CD4-positive, alpha-beta T cell treated with Interleukin-17A for 4 hours (primary cell): ENCODE measurements at regions not wholly inside any gene's neighbourhood (a gene's known extent, or its start where the extent isn't known, plus 50 kb on each side); places are given as distances from the start of the nearest gene placed in this dataset.
"Not testable (repeated sequence)": the region's sequence is repeated elsewhere in the genome, so short reads cannot be mapped to it uniquely, and the experiment has no call there.

Source experiments
- DNase-seq: peaks from one replicate; pipeline ENCODE4 v3.0.0-alpha.2; 2020; ENCODE audit warnings: mixed read lengths

DNA sequence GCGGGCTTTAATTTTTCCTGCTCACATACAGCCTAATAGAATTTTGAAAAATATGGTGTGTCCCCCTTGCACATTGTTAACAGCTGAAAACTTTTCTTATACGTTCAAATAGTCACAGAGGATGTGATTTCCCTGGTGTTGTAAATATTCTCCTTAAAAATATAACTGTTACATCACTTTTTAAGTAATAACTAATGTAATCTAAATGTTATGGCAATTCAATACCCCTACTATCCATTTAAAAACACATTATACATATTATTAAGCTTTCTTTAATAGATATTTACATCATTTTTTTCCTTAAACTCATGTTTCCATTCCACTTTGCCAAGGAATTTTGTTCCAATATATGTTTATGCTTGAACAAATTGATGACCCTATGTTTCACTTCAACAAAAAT is 85.5 kb upstream of the S1PR1 start:
- DNase-seq, result no peak

DNA sequence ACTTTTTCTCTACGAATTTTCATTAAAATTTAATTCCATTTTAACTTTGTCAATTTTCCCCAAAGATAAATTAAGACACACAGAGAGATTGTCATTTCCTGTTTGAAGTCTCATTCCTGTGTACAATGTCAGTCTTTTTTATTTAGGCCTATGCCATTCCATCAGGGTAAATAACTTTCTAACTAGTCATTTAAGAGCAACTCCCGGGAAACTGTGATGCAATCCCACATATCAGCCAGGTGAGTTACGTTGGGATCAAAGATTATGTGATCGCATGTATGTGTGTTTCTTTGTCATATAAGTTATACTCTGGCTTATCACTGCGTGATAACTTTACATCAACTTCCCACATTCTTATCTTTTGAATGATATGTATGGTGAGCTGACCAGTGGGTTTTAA is 86.1 kb upstream of the S1PR1 start:
- DNase-seq, result no peak

DNA sequence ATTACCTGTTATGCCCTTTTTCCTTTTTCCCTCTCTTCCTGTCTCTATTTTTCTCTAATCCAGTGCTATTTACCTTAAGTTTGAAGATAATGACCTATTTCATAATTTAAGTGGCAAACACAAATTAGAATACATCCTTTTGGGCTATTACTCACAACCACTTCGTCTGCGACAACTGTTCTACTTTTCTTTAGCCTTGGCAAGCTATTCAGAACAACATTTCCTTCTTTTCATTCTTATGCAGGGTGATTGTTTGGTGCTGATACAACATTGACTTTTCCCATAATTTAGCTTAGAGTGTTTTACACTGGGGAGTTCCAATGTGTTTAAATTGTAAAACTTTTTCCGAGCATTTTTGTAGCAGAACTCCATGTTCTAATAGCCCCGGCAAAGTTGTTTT is 86.6 kb upstream of the S1PR1 start:
- DNase-seq, result no peak

DNA sequence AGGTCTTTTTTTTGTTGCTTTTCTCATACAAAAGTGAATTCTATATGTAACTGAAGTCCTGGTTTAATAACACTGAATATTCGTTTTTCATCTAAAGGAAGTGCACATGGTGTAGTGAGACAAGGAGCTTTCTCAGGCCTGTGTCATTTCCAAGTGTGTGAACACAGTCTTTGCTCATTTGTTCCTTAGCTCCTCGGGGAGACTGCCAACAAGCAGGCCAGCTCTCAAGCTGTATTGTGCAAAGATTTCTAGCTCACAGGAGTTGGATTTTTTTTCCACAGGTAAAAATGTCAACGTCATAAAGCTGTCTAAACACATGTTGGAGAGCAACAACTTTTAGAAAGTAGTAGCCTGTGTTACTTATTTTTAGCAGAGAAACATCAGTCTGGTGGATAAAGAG is 87.8 kb upstream of the S1PR1 start:
- DNase-seq, result no peak

DNA sequence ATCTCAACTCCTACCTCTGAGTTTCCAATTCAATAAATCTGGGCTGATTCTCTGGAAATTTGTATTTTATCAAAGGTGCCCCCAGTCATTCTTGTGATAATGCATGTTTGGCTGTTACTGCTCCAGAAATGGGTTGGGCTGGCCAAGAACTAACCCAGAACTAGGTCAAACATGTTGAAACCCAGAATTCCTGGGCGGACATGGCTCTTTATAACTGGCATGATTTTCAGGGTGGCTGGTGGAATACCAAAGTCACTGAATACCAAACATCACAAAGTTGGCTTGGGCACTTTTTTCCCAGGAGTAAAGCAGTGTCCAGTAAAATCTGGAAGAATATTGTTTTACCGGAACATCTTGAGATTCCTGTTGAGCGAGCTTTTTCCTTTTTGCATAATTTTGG is 89.4 kb upstream of the S1PR1 start:
- DNase-seq, result no peak

DNA sequence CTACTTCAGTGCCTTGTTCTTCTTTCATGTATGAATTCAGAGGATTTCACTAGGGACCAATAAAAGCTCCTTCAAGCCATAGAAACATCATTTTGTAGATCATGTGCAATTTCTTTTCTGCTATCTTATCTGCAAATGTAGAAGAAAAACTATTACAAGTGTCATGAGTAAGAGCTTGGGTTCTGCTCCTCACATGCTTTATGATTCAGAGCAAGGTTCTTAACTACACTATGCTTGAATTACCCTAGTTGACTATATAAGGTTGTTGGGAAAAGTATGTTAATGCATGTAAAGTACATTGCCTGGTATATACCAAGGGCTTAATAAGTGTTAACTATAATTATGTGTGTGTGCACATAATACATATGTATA is 91.4 kb upstream of the S1PR1 start:
- DNase-seq, result no peak

DNA sequence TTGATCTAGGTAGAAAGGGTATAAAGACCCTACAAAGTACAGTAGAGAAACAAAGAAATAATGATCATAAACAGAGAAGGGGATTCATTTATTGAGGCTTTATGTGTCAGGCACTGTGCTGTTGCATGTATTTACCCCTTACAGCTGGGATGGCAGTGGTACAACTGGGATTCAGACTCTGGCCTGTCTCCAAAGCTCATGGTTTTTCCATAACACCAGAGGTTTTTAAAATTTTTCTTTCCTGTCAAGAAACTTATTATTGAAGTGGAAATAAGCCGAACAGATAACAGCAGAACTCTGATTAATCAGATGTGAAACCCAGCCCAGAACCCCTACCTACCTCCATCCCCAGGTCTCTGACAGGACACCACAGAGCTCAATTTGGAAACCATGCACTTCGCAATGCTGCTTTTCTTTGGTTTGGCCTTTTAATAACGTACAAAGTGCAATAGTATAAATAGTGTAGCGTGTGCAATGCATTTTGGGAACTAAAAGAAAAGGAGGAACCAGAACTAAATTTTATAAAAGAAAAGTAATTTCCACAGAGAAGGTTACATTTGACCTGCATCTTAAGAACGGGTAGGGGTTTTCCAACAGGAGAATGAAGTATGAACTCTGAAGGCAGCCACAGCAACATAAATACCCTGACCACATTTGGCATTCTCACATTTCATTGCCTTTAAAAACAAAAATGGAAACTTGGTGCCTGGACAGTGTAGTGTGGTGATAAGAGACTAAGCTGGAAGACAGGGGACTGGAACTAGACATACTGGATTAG is 92.0 kb upstream of the S1PR1 start:
- DNase-seq, result no peak

DNA sequence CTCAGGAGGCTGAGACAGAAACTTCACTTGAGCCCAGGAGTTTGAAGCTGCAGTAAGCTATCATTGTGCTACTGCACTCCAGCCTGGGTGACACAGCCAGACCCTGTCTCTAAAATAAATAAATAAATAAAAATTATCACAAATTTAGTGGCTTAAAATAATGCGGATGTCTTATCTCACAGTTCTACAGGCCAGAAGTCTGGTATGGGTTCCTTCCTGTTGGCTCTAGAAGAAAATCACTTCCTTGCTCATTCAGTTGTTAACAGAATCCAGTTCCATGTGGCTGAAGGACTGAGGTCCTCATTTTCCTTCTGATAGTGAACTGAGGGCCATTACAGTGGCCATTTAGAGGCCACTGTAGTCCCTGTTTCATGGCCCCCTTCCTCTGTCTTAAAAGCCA is 94.6 kb upstream of the S1PR1 start:
- no peak for DNase-seq

DNA sequence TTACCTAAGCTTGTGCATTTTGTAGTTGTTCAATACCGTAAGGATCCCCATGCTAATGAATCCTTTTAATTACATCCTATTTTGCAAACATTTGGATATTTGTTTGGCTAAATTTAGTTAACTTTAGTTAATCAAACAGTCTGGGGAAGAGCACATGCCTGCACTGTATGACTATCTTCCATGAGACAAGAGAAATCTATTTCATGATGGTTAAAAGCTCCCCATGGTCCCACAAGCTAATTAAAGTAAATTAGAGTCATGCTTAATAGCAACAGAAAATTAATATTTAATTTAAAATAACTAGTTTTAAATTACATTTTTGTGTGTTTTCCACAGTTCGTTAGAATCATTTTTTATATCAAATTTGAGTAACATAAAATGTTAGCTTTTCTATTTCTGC is 95.4 kb upstream of the S1PR1 start:
- DNase-seq, result no peak

DNA sequence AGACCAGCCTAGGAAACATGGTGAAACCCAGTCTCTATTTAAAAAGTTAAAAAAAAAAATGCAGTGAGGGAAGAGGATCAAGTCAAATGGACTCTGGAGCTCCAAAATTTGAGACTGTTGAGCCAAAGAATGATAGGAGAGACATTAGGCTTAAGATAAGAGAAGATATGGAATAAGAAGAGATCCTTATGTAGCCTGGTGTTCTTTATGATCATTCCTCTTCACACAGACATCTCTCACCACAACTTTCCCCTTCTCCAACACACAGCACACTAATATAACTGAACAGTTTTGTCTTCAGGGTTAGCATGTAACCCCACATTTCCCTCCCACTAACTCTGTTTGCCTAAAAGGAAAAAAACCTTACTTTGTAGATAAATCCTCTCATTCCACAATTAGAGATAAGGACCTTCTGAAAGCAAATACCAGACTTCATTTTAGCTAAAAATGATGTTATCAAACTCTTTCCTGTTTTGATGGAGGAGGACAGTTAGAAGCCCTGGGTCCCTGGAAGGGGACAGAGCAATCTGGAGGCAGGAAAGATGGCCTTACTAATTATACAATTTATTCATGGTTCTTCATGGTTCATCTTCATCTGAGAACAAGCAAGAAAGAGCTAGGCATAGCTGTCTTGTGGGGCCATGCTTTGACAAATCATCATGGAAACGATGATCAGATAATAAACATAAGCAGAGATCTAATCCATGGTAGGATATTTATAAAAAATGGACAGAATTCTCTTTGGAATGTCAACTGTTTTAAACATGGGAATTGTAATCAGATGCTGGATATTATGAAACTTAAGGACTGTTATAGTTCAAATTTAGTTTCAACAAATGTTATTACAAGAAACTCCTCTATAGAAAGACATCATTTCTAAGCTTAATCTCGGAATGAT is 96.7 kb upstream of the S1PR1 start:
- no peak for DNase-seq

DNA sequence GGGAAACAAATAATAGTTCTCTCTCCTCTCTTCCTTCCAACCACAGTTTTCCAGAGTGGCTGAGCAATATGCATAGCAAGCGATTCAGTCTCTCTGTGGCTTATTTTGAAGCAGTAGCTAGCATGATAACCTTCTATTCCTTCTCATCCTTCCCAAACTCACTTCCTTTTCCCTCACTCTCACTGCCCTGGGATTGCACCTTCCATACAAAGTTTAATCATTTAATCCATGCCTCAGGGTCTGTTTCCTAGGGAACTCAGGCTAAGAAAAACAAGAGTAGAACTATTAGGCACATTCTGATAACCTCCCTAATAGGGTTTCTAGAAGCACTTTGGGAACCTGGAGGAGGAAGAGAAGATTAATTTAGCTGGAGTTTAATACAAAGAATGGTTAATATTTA is 97.7 kb upstream of the S1PR1 start:
- no peak for DNase-seq

DNA sequence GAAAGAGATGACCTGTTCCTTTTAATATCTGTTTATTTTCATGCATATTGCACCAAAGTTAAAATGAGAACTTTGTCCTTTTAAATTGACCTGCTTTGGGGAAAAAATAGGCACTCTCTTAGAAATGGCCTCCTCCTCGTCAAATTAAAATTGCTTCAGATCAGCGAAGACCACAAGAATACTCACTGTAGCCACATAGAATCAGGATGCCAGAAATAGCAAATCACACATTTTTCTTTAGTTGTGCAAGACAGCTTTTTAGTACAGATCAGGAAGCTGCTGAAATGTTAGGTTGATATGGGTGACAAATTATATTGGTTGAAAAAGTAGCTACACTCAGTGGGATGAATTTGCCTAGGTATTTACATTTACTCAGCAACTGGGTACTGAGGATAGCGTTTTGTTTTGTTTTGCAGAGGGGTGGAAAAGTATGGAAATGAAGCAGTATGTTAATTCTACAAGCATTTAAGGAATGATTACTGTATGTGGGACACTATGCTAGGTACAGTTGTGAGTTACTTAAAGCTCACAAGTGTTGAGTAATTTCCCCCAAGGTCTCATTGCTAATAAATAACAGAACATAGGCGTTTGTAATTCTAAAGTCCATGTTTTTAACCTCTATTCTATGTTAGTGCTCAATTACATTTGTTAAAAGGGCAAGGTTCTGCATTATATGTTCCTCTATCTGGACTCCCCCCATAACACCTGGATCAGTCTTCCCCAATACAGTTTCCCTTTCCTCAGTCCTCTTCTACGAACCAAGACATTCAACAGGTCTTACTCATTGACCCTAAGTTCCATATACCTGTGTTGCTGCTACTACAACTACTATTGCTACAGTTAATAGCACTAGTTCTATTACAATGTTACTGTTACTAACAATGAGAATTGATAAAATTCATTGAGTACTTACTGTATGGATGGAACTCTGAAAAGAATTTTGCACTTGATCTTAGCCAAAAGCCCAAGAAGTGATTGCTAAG is 99.4 kb upstream of the S1PR1 start:
- no peak for DNase-seq

DNA sequence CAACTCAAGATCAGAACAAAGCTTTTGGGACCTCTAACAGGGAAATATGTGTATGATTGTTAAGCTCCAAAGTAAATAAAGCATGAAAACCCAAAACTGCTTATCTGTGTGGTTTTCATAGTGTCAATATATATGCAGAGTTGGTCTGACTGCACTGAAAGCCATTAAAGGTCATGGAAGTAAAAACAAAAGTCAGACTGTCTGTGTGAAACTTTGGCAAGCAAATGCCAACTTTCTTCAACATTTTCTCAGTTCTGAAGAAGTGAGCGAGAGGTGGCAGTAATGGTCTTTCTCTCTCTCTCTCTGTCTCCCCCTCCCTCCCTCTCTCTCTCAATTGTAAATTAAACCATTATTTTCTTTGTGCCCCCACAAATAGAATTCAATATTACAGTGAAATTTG is 100.1 kb upstream of the S1PR1 start:
- DNase-seq, result peak; percentile 57

DNA sequence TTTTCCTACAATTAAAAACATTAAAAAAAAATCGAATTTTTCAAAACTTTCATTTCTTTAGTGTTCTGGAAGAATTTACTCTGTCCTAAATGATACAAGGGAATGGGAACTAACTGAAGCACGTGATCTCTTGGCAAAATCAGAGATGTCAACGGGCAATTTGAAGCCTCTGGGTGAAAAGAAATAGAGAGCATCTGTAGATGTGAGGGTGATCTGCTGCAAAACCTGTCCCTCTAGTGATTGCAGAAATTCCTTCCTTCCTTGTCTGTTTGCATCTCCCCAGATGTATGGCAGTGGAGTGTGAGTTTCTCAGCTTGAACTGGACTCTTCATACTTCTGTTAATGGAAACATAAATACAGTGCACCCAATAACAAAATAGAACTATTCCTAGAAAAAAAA is 100.5 kb upstream of the S1PR1 start:
- DNase-seq, result no peak

DNA sequence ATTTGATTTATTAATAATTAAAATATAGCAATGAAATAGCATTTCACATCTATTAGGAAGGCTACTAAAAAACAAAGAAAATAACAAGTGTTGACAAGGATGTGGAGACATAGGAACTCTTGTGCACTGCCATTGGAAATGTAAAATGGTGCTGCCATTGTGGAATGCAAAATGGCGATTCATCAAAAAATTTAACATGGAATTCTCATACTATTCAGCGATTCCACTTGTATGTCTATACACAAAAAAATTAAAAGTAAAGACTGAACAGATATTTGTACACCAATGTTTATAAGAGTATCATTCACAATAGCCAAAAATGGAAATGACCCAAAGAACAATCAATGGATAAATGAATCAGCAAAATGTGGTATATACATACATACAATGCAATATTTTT is 101.3 kb upstream of the S1PR1 start:
- DNase-seq, result no peak

DNA sequence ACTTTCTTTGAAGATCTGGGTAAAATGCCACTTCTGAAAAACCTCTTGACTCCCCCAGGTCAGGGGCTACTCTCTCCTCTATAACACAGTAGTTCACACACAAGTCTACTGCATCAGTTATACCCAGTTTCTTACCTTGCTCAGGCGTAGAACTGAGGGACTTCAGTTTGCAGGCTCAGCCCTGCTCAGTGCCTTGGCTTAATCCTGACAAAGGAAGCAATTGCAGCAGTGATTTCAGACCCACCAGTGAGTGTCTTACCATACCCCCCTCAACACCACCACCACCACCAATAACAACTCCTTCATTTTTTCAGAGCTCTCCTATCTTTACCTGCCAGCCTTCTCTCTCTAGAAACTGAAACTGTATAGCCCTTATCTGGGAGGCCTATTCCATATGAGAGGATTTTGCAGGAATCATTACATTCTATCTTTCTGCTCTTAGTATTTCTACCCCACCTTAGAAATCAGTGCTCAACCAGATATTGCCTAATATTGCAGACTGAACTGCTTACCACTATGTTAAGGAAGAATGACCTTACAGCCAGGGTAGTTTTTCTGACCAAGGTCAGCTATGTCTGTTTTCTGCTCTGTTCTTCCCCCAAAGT is 105.5 kb upstream of the S1PR1 start:
- no peak for DNase-seq

DNA sequence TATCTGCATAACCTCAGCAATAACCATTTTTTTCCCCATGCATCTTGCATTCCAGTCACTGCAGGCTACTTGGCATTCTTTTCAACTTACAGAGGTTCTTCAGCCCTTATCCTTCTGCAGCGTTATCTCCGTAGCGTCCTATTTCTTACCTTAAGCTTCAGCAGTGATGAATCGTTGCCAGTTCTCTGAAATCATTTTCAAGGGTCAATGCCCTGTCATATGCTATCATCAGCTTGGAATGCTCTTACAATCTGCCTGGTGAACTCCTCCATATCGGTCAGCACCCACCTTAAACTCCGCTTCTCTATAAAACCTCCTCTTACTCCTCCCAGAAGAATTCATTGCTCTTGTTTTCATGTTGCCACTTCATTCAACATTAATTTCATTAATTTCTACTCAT is 105.1 kb upstream of the DPH5 start:
- no peak for DNase-seq

DNA sequence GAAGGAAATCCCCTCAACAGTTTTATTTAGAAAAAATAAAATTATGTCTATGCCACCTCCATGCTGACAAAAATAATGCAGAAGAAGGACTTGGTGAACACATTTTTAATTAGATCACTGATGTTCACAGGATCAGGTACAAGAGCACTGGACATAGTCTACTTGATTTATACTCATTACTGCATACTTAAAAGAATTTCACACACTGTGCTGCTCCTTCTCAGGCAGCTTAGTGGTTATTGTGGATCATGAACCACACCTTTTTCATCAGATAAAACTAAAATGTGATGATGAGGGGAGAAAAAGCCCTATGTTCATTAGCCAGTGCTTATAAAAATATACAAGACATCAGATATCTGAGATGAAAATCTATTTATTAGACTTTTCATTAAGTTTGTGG is 103.3 kb upstream of the DPH5 start:
- no peak for DNase-seq

DNA sequence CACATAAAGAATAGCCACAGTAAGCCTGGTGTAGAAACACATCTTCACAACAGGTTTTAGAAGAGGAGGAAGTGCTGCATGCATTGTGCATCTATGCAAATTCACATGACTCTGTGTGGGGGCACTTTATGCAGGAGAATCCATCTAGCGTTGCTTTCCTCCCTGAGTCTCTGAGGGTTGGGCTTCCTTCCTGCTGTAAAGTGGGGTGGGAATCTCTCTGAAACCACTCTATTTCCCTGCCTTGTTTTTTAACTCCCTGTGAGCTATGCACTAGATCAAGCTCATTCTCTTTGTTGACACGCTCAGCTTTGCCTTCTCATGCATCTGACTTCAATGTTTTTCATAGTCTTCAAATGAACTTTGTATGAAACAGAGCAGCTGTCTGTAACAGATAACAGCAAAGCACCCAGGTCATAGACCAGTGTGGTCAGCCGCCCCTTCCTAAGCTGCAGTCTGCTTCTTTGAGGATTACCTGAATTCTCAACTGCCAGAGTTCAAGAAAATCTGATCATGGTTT is 102.7 kb upstream of the DPH5 start:
- peak; percentile 63 for DNase-seq

DNA sequence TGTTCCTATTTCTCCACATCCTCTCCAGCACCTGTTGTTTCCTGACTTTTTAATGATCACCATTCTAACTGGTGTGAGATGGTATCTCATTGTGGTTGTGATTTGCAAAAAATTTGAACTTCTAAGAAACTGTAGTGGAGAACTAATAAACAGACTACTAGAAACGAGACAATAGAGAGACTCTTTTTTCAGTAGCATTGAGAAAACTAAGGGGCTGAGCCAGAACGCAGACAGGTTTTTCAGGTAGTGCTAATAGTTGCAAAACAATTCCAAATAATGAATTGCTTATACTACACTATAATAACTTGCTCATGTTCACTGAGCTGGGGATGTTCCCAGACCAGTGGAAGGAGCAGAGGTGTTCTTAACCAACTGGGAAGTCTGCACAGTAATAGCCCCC is 98.8 kb upstream of the DPH5 start:
- DNase-seq, result no peak

DNA sequence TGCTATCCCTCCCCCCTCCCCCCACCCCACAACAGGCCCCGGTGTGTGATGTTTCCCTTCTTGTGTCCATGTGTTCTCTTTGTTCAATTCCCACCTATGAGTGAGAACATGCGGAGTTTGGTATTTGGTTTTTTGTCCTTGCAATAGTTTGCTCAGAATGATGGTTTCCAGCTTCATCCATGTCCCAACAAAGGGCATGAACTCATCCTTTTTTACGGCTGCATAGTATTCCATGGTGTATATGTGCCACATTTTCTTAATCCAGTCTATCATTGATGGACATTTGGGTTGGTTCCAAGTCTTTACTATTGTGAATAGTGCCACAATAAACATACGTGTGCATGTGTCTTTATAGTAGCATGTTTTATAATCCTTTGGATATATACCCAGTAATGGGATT is 98.3 kb upstream of the DPH5 start:
- not testable (repeated sequence) for DNase-seq

DNA sequence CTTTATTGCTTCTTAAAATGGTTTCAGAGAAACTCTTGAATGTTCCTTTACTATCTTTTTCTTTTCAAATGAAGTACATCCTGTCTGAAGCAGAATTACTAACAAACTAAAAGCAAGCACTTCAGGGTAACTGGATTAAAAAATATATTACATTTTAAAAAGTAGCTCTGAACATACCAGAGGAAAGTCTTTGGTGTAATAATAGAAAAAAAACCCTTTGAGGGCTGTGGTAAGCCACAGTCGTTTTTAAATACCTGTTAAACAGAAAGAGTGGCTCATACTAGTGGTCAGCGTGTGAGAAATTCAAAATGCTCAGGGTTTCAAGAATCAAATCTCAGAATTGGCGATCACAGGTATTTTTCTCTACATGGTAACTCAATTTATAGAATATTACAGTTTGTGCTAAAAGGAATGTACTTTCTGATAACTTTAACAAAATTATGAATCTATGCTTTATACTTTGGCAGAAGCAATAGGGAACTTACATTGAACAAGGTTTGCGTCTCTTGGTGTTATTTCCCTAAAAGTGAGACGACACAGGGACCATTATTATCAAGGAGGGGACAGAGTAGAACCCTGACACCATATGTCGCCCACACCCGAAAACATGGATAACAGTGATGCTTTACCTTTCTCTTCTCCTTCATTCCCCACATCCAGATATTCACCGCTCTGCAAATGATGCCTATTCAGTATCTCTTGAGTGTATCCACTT is 97.0 kb upstream of the DPH5 start:
- DNase-seq, result no peak
